Right lobe of liver (tissue), 6 donors: ENCODE measurements at regions not wholly inside any gene's neighbourhood (a gene's known extent, or its start where the extent isn't known, plus 50 kb on each side); places are given as distances from the start of the nearest gene placed in this dataset.

ENCODE experiments used
- ATAC-seq, 4 donors: fragments of 200-7000 bp; cut with Tn5 transposase; one replicate each; pipeline ENCODE4 v1.9.1; 2020; ENCODE audit warnings: mild to moderate bottlenecking in 4 of 4, moderate library complexity in 4 of 4
- DNase-seq, 3 donors: peaks; one replicate each; pipeline ENCODE4 v3.0.0-alpha.2; 2020
- H3K27ac ChIP-seq, 3 donors: fragments of 200-600 bp; one replicate each; pipeline ENCODE4 v1.8.0; 2022
- H3K27me3 ChIP-seq, 2 donors: fragments of 200-600 bp; one replicate each; pipeline ENCODE4 v1.8.0; 2022
- H3K36me3 ChIP-seq, 4 donors: fragments of 200-600 bp; sonication (generic) in 1 of 4; one replicate each; pipeline versions ENCODE4 v1.5.1 to v1.8.0; 2017 to 2022; ENCODE audit warnings: control low read depth in 1 of 4
- H3K4me1 ChIP-seq, 4 donors: fragments of 200-600 bp; sonication (generic) in 1 of 4; one replicate each; pipeline versions ENCODE4 v1.5.1 to v1.8.0; 2017 to 2022; ENCODE audit warnings: control low read depth in 1 of 4
- H3K4me3 ChIP-seq, 3 donors: fragments of 200-600 bp; one replicate each; pipeline ENCODE4 v1.8.0; 2022
- H3K9me3 ChIP-seq, 4 donors: fragments of 200-600 bp; sonication (generic) in 1 of 4; one replicate each; pipeline versions ENCODE4 v1.5.1 to v1.8.0; 2017 to 2022; ENCODE audit warnings: control low read depth in 1 of 4
- CTCF ChIP-seq, 4 donors: fragments of 200-600 bp in 3 of 4; fragments of 450-650 bp in 1 of 4; IDR thresholded peaks; one replicate each; pipeline versions ENCODE4 v1.5.1 to v1.8.0; 2016 to 2022; ENCODE audit warnings: antibody characterized with exemption in 4 of 4, mild to moderate bottlenecking in 2 of 4
- POLR2A ChIP-seq: fragments of 450-650 bp; IDR thresholded peaks from one replicate; pipeline ENCODE4 v1.6.1; 2017; ENCODE audit warnings: antibody characterized with exemption, mild to moderate bottlenecking
- WGBS: methylation state at CpG from one replicate; pipeline ENCODE4 v1.1.6; 2018; ENCODE audit warnings: low coverage, low lambda C conversion rate; ENCODE audit not compliant: insufficient coverage; ENCODE audit errors: missing lambda C conversion rate; 5-methylcytosine and 5-hydroxymethylcytosine counted together
- intact Hi-C, 2 donors: fragments of 100-400 bp; cut with DNase I; formaldehyde crosslinking; loops; one replicate each; pipeline versions ENCODE4 v1.11.2 to v1.14.1; 2022
- donor health status: DM: no; HTN: yes; CAD: no.
- donor health status: DM: no; HTN: no; CAD: no.
- donor health status: DM: no; HTN: no; CAD: no.
- donor health status: DM: no; HTN: yes; CAD: no.
- donor health status: DM: no; HTN: yes; CAD: no.

GRCh38 chr10:121683366-121683765 is 85.1 kb upstream of the FGFR2 start:
- Histone ChIP-seq H3K27ac (no peak overlapping the region), H3K4me3 (no peak overlapping the region), H3K9me3 (no peaks in the 10 kb centered on the region), H3K4me1 (no peaks in the 10 kb centered on the region), H3K36me3 (no peaks in the 10 kb centered on the region), H3K27me3 (no peaks in the 10 kb centered on the region)
- WGBS = 70% methylated on average over 5 of the region's 5 CpGs
- TF ChIP-seq POLR2A (no peak), CTCF (IDR thresholded peaks at IDR 0.05) (no peak)
- intact Hi-C loops = no loop called here
- DNase-seq (no peak), ATAC-seq (no peak)

GRCh38 chr10:121681997-121682687 is 83.9 kb upstream of the FGFR2 start:
- intact Hi-C loops = no loop called here
- WGBS = 66% methylated on average over 24 of the region's 24 CpGs
- Histone ChIP-seq H3K9me3 (no peaks in the 10 kb centered on the region), H3K4me1 (no peaks in the 10 kb centered on the region), H3K27ac (no peak overlapping the region), H3K36me3 (no peaks in the 10 kb centered on the region), H3K4me3 (no peak overlapping the region), H3K27me3 (no peaks in the 10 kb centered on the region)
- ATAC-seq (no peak), DNase-seq (no peak)
- TF ChIP-seq CTCF (IDR thresholded peaks at IDR 0.05) (no peak), POLR2A (no peak)

GRCh38 chr10:121680879-121681655 is 82.8 kb upstream of the FGFR2 start:
- H3K4me3 ChIP-seq = no peak overlapping the region
- DNase-seq = no peak

GRCh38 chr10:121679916-121680315 is 81.7 kb upstream of the FGFR2 start:
- Histone ChIP-seq H3K4me1 (no peaks in the 10 kb centered on the region), H3K27ac (peak overlapping the region in 1 of 3 donors; percentile 6), H3K36me3 (no peaks in the 10 kb centered on the region), H3K4me3 (no peak overlapping the region), H3K9me3 (no peaks in the 10 kb centered on the region), H3K27me3 (no peaks in the 10 kb centered on the region)
- intact Hi-C loops = no loop called here
- TF ChIP-seq CTCF (IDR thresholded peaks at IDR 0.05) (no peak), POLR2A (no peak)
- ATAC-seq (no peak), DNase-seq (no peak)
- 51% methylated on average over 2 of the region's 4 CpGs for WGBS

More at GRCh38 chr10:121680879-121681655, 82.8 kb upstream of the FGFR2 start:
- Histone ChIP-seq H3K27ac (no peak overlapping the region), H3K4me1 (no peaks in the 10 kb centered on the region), H3K36me3 (no peaks in the 10 kb centered on the region), H3K9me3 (no peaks in the 10 kb centered on the region), H3K27me3 (no peaks in the 10 kb centered on the region)
- TF ChIP-seq CTCF (IDR thresholded peaks at IDR 0.05) = no peak
- no peak for TF ChIP-seq POLR2A
- 33% methylated on average over 7 of the region's 9 CpGs for WGBS
- ATAC-seq = no peak
- intact Hi-C loops = no loop called here
